Kidney capillary endothelial cell (primary cell): ENCODE measurements at regions not wholly inside any gene's neighbourhood (a gene's known extent, or its start where the extent isn't known, plus 50 kb on each side); places are given as distances from the start of the nearest gene placed in this dataset.
"Not testable (repeated sequence)": the region's sequence is repeated elsewhere in the genome, so short reads cannot be mapped to it uniquely, and the experiment has no call there.

Experiments used
- DNase-seq: peaks from one replicate; pipeline ENCODE4 v3.0.0-alpha.2; 2018; ENCODE audit warnings: low spot score

GRCh38 chr6:8920244-8920643, 484.9 kb upstream of the SLC35B3 start:
- DNase-seq = not testable (repeated sequence)

DNA sequence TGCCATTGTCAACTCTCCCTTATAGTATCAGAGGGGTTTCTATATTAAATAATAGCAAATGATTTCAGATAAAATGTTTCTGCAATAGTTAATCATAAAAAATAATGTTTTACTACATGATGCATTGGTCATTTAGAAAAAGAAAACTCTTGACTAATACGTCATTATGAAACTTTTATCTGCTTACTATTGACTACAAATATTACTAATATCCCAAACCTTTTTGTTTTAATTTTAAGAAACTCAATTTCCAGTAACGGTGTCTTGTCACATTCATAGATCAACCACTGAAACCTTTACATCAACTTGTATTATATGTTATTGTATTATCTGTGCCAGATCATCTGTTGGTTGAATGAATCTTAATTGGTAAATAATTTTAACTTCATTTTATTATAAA, 482.9 kb upstream of the SLC35B3 start:
- DNase-seq = no peak

- DNase-seq = no peak
Measured at GRCh38 chr6:8914700-8915099, 479.4 kb upstream of the SLC35B3 start.

- DNase-seq = no peak
Measured at GRCh38 chr6:8908638-8909037, 473.3 kb upstream of the SLC35B3 start.

GRCh38 chr6:8906699-8907098, 471.4 kb upstream of the SLC35B3 start:
- DNase-seq = no peak

DNA sequence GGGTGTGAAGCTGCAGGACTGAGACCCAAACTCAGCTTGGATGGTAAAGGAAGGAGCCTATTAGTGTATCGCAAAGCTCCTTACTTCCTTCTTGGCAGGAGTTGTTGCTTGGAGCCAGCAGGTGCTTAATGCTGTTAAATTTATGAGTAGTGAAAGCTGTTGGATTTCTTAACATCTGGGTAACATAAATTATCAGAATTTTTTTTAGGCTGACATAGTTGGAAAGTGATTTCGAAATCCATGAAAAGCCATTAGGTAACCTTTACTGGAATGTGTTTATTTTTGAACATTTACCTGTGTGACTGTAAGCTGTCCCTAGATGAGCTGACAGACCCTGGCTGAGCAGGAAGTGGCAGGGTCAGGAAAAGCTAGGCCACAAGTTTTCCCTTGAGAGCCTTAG, 470.4 kb upstream of the SLC35B3 start:
- no peak for DNase-seq

- no peak for DNase-seq
Measured at GRCh38 chr6:8904754-8905153, 469.4 kb upstream of the SLC35B3 start.

DNA sequence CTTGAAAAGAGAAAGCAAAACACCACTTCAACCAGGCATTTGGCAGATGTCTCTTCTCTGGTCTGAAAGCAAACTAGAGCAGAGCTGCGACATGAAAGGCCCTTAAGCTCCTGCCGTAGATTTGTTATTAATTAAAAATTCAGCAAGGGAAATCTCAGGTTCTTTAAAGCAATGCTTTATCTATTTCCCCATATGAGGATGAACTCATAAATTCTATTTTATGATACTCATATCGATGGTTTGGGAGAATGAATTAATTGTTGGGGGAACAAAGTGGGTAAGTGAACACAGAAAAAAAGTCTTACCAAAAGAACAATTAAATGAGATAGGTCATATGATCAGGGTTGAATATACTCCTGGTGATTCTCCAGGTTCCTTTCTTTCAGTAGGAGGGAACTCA, 464.7 kb upstream of the SLC35B3 start:
- DNase-seq = no peak

DNA sequence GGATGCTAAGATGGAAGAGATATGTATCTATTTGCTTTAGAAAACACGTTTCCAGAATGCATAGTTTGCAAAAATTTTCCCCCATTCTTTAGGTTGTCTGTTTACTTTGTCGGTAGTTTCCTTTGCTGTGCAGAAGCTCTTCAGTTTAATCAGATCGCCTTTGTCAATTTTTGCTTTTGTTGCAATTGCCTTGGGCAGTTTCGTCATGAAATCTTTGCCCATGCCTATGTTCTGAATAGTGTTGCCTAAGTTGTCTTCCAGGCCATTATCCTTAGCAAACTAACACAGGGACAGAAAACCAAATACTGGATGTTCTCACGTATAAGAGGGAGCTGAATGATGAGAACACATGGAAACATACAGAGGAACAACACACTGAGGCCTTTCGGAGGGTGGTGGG, 454.2 kb upstream of the SLC35B3 start:
- no peak for DNase-seq

GRCh38 chr6:8888468-8888867, 453.1 kb upstream of the SLC35B3 start:
- no peak for DNase-seq

DNA sequence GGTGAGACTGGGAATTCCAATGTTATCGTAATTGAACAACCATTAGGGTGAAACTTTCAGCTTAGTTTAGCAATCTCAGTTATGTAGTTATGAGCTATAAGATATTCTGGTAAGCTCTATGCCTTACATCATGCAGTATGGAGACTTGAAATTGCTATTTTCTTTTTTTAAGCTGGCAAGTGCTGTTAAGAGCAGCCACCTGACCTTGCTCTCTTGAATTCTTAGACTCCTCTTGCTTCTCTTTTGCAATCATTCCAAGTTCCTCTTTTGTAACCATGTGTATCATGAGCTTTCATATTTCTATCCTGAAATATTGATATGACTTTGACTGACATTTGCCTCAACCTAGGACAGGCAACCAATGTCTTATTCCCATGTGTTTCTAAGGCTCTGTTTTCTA, 446.3 kb upstream of the SLC35B3 start:
- DNase-seq = no peak

- no peak for DNase-seq
Measured at GRCh38 chr6:8879334-8879733, 444.0 kb upstream of the SLC35B3 start.

- no peak for DNase-seq
Measured at GRCh38 chr6:8875986-8876385, 440.6 kb upstream of the SLC35B3 start.

- no peak for DNase-seq
Measured at GRCh38 chr6:8872589-8872988, 437.2 kb upstream of the SLC35B3 start.

- no peak for DNase-seq
Measured at GRCh38 chr6:8865451-8865850, 430.1 kb upstream of the SLC35B3 start.

DNA sequence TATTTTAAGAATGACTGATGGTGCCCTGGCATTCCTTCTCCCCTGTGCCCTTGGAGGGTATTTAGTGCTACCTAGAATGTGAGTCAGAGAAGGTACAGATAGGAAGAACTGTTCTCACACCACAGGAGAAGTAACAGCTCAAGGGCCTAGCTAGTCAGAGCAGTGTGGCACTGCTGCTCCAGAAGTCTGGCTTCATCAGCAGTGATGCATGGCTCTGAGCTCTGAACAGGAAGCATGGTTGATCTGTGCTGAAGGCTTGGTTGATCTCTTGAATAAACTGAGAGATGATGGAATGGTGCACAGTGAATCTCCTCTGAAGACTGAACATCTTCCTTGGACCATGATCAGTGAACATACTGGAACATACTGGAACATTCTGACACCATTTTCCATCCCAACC, 425.3 kb upstream of the SLC35B3 start:
- no peak for DNase-seq

DNA sequence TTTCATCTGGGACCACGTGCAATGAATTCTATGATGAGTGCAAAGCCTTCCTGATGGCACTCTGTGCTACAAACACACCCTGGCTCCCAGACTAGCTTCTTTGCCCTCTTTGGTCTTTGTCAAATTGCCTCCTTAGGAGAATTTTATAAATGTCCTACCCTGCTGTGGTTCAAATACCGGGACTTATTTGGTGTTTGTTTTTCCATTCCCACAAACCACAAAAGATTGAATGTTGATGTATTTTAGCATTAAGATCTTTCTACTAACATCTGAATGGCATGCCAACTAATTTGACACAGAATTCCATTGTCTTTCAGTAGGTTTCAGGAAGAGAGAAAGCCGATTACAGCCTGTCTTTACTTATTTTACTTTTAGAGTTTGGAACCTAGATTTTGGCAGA, 424.2 kb upstream of the SLC35B3 start:
- no peak for DNase-seq

- no peak for DNase-seq
Measured at GRCh38 chr6:8858854-8859331, 423.5 kb upstream of the SLC35B3 start.

- DNase-seq = no peak
Measured at GRCh38 chr6:8857160-8857559, 421.8 kb upstream of the SLC35B3 start.

DNA sequence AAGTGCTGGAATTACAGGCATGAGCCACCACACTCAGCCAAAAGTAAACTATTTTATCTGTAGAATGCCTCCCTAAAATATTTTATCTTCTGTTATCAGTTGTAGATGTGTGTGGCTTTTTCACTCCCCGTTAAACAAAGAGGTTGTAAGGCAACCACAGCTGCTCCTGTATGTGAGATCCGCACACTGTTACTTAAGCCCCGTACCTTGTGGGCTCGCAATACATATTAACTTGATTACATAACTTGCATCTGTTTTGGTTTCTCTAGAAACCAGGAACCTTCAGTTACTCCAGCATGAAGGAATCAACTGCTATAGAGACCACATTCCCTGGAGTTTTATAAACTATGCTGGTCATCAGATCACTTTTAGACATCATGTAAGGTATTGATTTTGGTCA, 420.1 kb upstream of the SLC35B3 start:
- no peak for DNase-seq

DNA sequence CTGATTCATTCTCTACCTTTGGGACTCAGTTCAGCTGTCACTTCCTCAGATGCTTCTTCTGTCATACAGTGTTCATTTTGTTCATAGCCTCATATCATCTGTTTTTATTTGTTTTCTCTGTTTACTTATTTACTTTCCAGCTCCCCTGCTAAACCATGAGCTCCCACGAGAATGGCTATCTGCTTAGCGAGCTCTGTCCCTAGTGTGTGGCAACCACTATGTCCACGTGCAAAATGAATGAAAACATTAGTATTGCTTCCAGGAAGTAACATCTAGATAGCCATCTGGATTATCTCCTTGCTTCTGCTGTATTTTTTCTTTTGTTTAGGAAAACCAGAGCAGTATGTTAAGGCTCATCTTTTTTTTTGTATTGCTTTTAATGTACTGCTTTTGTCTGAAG, 417.0 kb upstream of the SLC35B3 start:
- DNase-seq = no peak

- DNase-seq = not testable (repeated sequence)
Measured at GRCh38 chr6:8846680-8847079, 411.3 kb upstream of the SLC35B3 start.

DNA sequence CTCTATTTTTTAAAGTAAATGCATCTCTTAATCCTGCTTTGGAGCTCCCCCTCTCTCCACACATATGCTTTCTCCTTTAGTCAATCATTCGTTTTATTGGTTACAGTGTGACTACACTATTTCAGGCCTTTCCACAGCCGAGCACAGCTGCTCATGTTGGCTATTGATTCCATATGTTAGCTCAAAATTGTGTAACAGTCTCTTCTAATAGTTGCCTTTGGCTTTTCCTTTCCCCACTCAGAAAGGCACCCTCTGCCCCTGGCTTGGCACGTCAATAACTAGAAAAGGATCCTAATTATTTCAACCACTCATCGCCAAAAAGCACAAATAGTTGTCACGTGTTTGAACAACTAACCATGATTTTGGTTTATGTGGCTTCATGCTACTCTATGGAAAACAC, 410.3 kb upstream of the SLC35B3 start:
- DNase-seq = no peak

GRCh38 chr6:8844968-8845367, 409.6 kb upstream of the SLC35B3 start:
- DNase-seq = no peak

- no peak for DNase-seq
Measured at GRCh38 chr6:8839626-8840025, 404.3 kb upstream of the SLC35B3 start.
